Right lobe of liver (tissue), 6 donors: ENCODE measurements at regions not wholly inside any gene's neighbourhood (a gene's known extent, or its start where the extent isn't known, plus 50 kb on each side); places are given as distances from the start of the nearest gene placed in this dataset.

Experiments used
- ATAC-seq, 4 donors: fragments of 200-7000 bp; cut with Tn5 transposase; one replicate each; pipeline ENCODE4 v1.9.1; 2020; ENCODE audit warnings: mild to moderate bottlenecking in 4 of 4, moderate library complexity in 4 of 4
- DNase-seq, 3 donors: peaks; one replicate each; pipeline ENCODE4 v3.0.0-alpha.2; 2020
- H3K27ac ChIP-seq, 3 donors: fragments of 200-600 bp; one replicate each; pipeline ENCODE4 v1.8.0; 2022
- H3K27me3 ChIP-seq, 2 donors: fragments of 200-600 bp; one replicate each; pipeline ENCODE4 v1.8.0; 2022
- H3K36me3 ChIP-seq, 4 donors: fragments of 200-600 bp; sonication (generic) in 1 of 4; one replicate each; pipeline versions ENCODE4 v1.5.1 to v1.8.0; 2017 to 2022; ENCODE audit warnings: control low read depth in 1 of 4
- H3K4me1 ChIP-seq, 4 donors: fragments of 200-600 bp; sonication (generic) in 1 of 4; one replicate each; pipeline versions ENCODE4 v1.5.1 to v1.8.0; 2017 to 2022; ENCODE audit warnings: control low read depth in 1 of 4
- H3K4me3 ChIP-seq, 3 donors: fragments of 200-600 bp; one replicate each; pipeline ENCODE4 v1.8.0; 2022
- H3K9me3 ChIP-seq, 4 donors: fragments of 200-600 bp; sonication (generic) in 1 of 4; one replicate each; pipeline versions ENCODE4 v1.5.1 to v1.8.0; 2017 to 2022; ENCODE audit warnings: control low read depth in 1 of 4
- CTCF ChIP-seq, 4 donors: fragments of 200-600 bp in 3 of 4; fragments of 450-650 bp in 1 of 4; IDR thresholded peaks; one replicate each; pipeline versions ENCODE4 v1.5.1 to v1.8.0; 2016 to 2022; ENCODE audit warnings: antibody characterized with exemption in 4 of 4, mild to moderate bottlenecking in 2 of 4
- POLR2A ChIP-seq: fragments of 450-650 bp; IDR thresholded peaks from one replicate; pipeline ENCODE4 v1.6.1; 2017; ENCODE audit warnings: antibody characterized with exemption, mild to moderate bottlenecking
- WGBS: methylation state at CpG from one replicate; pipeline ENCODE4 v1.1.6; 2018; ENCODE audit warnings: low coverage, low lambda C conversion rate; ENCODE audit not compliant: insufficient coverage; ENCODE audit errors: missing lambda C conversion rate; 5-methylcytosine and 5-hydroxymethylcytosine counted together
- intact Hi-C, 2 donors: fragments of 100-400 bp; cut with DNase I; formaldehyde crosslinking; loops; one replicate each; pipeline versions ENCODE4 v1.11.2 to v1.14.1; 2022
- donor health status: DM: no; HTN: yes; CAD: no.
- donor health status: DM: no; HTN: no; CAD: no.
- donor health status: DM: no; HTN: no; CAD: no.
- donor health status: DM: no; HTN: yes; CAD: no.
- donor health status: DM: no; HTN: yes; CAD: no.

- no peaks in the 10 kb centered on the region for H3K9me3 ChIP-seq
- no peak overlapping the region for H3K4me3 ChIP-seq
- 46% methylated on average over 2 of the region's 2 CpGs for WGBS
- TF ChIP-seq CTCF (IDR thresholded peaks at IDR 0.05) (no peak), POLR2A (no peak)
- ATAC-seq (no peak), DNase-seq (no peak)
- intact Hi-C loops, result no loop called here
- H3K27me3 ChIP-seq, result no peaks in the 10 kb centered on the region
- H3K4me1 ChIP-seq, result no peaks in the 10 kb centered on the region
- H3K27ac ChIP-seq, result no peak overlapping the region
- H3K36me3 ChIP-seq, result no peaks in the 10 kb centered on the region
These were observed 854.3 kb downstream of the CDH8 start for GRCh38 chr16:61181982-61182381.

- 50% methylated on average over 2 of the region's 2 CpGs for WGBS
- H3K27me3 ChIP-seq, result no peaks in the 10 kb centered on the region
- ATAC-seq, result no peak
- no peak overlapping the region for H3K27ac ChIP-seq
- intact Hi-C loops, result no loop called here
- no peak overlapping the region for H3K4me3 ChIP-seq
- no peaks in the 10 kb centered on the region for H3K4me1 ChIP-seq
- DNase-seq, result no peak
- no peaks in the 10 kb centered on the region for H3K9me3 ChIP-seq
- no peaks in the 10 kb centered on the region for H3K36me3 ChIP-seq
- TF ChIP-seq CTCF (IDR thresholded peaks at IDR 0.05) (no peak), POLR2A (no peak)
These were observed 856.7 kb downstream of the CDH8 start for GRCh38 chr16:61179561-61179960.

GRCh38 chr16:61165797-61166196, 870.4 kb downstream of the CDH8 start:
- intact Hi-C loops, result no loop called here
- no peak overlapping the region for H3K27ac ChIP-seq
- no peaks in the 10 kb centered on the region for H3K9me3 ChIP-seq
- H3K27me3 ChIP-seq, result no peaks in the 10 kb centered on the region
- 35% methylated on average over 3 of the region's 3 CpGs for WGBS
- ATAC-seq (no peak), DNase-seq (no peak)
- H3K36me3 ChIP-seq, result no peaks in the 10 kb centered on the region
- no peak overlapping the region for H3K4me3 ChIP-seq
- no peaks in the 10 kb centered on the region for H3K4me1 ChIP-seq
- TF ChIP-seq POLR2A (no peak), CTCF (IDR thresholded peaks at IDR 0.05) (no peak)

GRCh38 chr16:61150351-61150750, 885.9 kb downstream of the CDH8 start:
- ATAC-seq, result no peak
- TF ChIP-seq CTCF (IDR thresholded peaks at IDR 0.05) (no peak), POLR2A (no peak)
- Histone ChIP-seq H3K9me3 (no peaks in the 10 kb centered on the region), H3K27ac (no peak overlapping the region), H3K4me1 (no peaks in the 10 kb centered on the region), H3K4me3 (no peak overlapping the region), H3K27me3 (no peaks in the 10 kb centered on the region), H3K36me3 (no peaks in the 10 kb centered on the region)
- intact Hi-C loops, result no loop called here
- WGBS, result no CpG with 5 or more reads among the region's 4 CpGs
- DNase-seq, result no peak

GRCh38 chr16:61149709-61150108, 886.5 kb downstream of the CDH8 start:
- Histone ChIP-seq H3K4me1 (no peaks in the 10 kb centered on the region), H3K27ac (no peak overlapping the region), H3K4me3 (no peak overlapping the region), H3K27me3 (no peaks in the 10 kb centered on the region), H3K9me3 (no peaks in the 10 kb centered on the region), H3K36me3 (no peaks in the 10 kb centered on the region)
- no peak for ATAC-seq
- intact Hi-C loops, result no loop called here
- TF ChIP-seq CTCF (IDR thresholded peaks at IDR 0.05) (no peak), POLR2A (no peak)
- 17% methylated on average over 1 of the region's 5 CpGs for WGBS
- DNase-seq, result no peak
